Fibroblast of skin of scalp (primary cell): ENCODE measurements at regions not wholly inside any gene's neighbourhood (a gene's known extent, or its start where the extent isn't known, plus 50 kb on each side); places are given as distances from the start of the nearest gene placed in this dataset.
A peak's percentile ranks its signal among the peaks of the same experiment; 100 is the strongest.

Experiments
- DNase-seq: peaks from one replicate; pipeline ENCODE4 v3.0.0-alpha.2; 2013

GRCh38 chr12:107411792-107412535, 273.6 kb upstream of the PWP1 start:
- DNase-seq: peak; percentile 89

GRCh38 chr12:107415071-107415470, 270.5 kb upstream of the PWP1 start:
- DNase-seq: peak; percentile 84

GRCh38 chr12:107415834-107416233, 269.8 kb upstream of the PWP1 start:
- peak; percentile 81 for DNase-seq

GRCh38 chr12:107417004-107417403, 268.6 kb upstream of the PWP1 start:
- DNase-seq: no peak

- DNase-seq: no peak
These were observed 266.6 kb upstream of the PWP1 start for GRCh38 chr12:107418981-107419380.

GRCh38 chr12:107423531-107423930, 262.1 kb upstream of the PWP1 start:
- no peak for DNase-seq

- DNase-seq: no peak
These were observed 256.4 kb upstream of the PWP1 start for GRCh38 chr12:107429006-107429705.

- DNase-seq: no peak
These were observed 253.7 kb upstream of the PWP1 start for GRCh38 chr12:107431942-107432341.

GRCh38 chr12:107435072-107435471, 250.5 kb upstream of the PWP1 start:
- DNase-seq: no peak

- no peak for DNase-seq
These were observed 250.1 kb upstream of the PWP1 start for GRCh38 chr12:107435520-107435919.

- DNase-seq: peak; percentile 86
These were observed 249.2 kb upstream of the PWP1 start for GRCh38 chr12:107436376-107436775.

GRCh38 chr12:107436836-107437235, 248.8 kb upstream of the PWP1 start:
- no peak for DNase-seq

GRCh38 chr12:107437954-107438353, 247.6 kb upstream of the PWP1 start:
- DNase-seq: no peak

- DNase-seq: no peak
These were observed 246.4 kb upstream of the PWP1 start for GRCh38 chr12:107439026-107439738.

GRCh38 chr12:107440606-107441005, 245.0 kb upstream of the PWP1 start:
- no peak for DNase-seq

- DNase-seq: peak; percentile 67
These were observed 243.8 kb upstream of the PWP1 start for GRCh38 chr12:107441665-107442300.

- peak; percentile 20 for DNase-seq
These were observed 243.1 kb upstream of the PWP1 start for GRCh38 chr12:107442326-107442987.

GRCh38 chr12:107443320-107444090, 242.1 kb upstream of the PWP1 start:
- no peak for DNase-seq

GRCh38 chr12:107444771-107445170, 240.8 kb upstream of the PWP1 start:
- DNase-seq: no peak

GRCh38 chr12:107446476-107446875, 239.1 kb upstream of the PWP1 start:
- no peak for DNase-seq

GRCh38 chr12:107447336-107447735, 238.3 kb upstream of the PWP1 start:
- no peak for DNase-seq

- no peak for DNase-seq
These were observed 237.4 kb upstream of the PWP1 start for GRCh38 chr12:107448198-107448597.
